Neural cell (in vitro differentiated cells): ENCODE measurements at regions not wholly inside any gene's neighbourhood (a gene's known extent, or its start where the extent isn't known, plus 50 kb on each side); places are given as distances from the start of the nearest gene placed in this dataset.

Experiments used
- EZH2 ChIP-seq: fragments of 200-600, 300-800 bp; shearing (Covaris generic), sonication (generic); IDR thresholded peaks from 2 replicates; pipeline ENCODE4 v1.6.1; 2014; ENCODE audit warnings: antibody characterized with exemption, low read length, borderline replicate concordance, mild to moderate bottlenecking; ENCODE audit not compliant: insufficient read depth, poor library complexity, severe bottlenecking
- MXI1 ChIP-seq: fragments of 450-650 bp; conservative IDR thresholded peaks from 2 replicates; pipeline ENCODE4 v1.6.1; 2014; ENCODE audit warnings: antibody characterized with exemption, mild to moderate bottlenecking; ENCODE audit not compliant: poor library complexity, severe bottlenecking
- POLR2AphosphoS5 ChIP-seq: IDR thresholded peaks from 2 replicates; pipeline ENCODE4 v1.6.1; 2012
- RAD21 ChIP-seq: fragments of 450-650 bp; conservative IDR thresholded peaks from 2 replicates; pipeline ENCODE4 v1.6.1; 2014; ENCODE audit warnings: antibody characterized with exemption, mild to moderate bottlenecking, moderate library complexity
- TAF1 ChIP-seq: IDR thresholded peaks from 2 replicates; pipeline ENCODE4 v1.6.1; 2012; ENCODE audit warnings: low read depth
- TF ChIP-seq, protein P1 (sequence below): fragments of 450-650 bp; IDR thresholded peaks from 2 replicates; pipeline ENCODE4 v1.5.1; 2014; ENCODE audit warnings: antibody characterized with exemption, mild to moderate bottlenecking, moderate library complexity; ENCODE audit not compliant: poor library complexity, severe bottlenecking
- TF ChIP-seq, protein P2 (sequence below): IDR thresholded peaks from 2 replicates; pipeline ENCODE4 v1.6.1; 2012; ENCODE audit warnings: borderline replicate concordance

DNA sequence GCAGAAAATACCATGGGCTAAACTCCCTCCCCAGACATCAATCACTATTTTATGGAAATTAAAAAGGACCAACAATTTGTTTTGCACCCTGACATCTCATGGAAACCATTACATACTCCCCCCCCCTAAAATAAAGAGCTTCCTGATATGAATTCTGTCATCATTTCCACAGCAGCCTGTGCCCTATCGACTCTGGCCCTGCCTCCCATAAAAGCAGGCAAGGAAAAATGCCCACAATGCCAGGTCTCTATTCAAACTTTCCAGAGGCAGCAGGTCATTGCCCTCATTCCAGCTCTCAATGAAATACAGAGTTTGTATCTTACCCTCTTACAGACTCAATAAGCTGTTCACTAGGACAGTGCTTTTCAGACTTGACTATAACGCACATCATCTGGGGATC, 254.4 kb upstream of the TANK start:
- TF ChIP-seq POLR2AphosphoS5 (no peak), TAF1 (no peak), RAD21 (no peak), MXI1 (no peak), EZH2 (no peak)
- TF ChIP-seq, protein P1, sequence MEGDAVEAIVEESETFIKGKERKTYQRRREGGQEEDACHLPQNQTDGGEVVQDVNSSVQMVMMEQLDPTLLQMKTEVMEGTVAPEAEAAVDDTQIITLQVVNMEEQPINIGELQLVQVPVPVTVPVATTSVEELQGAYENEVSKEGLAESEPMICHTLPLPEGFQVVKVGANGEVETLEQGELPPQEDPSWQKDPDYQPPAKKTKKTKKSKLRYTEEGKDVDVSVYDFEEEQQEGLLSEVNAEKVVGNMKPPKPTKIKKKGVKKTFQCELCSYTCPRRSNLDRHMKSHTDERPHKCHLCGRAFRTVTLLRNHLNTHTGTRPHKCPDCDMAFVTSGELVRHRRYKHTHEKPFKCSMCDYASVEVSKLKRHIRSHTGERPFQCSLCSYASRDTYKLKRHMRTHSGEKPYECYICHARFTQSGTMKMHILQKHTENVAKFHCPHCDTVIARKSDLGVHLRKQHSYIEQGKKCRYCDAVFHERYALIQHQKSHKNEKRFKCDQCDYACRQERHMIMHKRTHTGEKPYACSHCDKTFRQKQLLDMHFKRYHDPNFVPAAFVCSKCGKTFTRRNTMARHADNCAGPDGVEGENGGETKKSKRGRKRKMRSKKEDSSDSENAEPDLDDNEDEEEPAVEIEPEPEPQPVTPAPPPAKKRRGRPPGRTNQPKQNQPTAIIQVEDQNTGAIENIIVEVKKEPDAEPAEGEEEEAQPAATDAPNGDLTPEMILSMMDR = no peak
- TF ChIP-seq, protein P2, sequence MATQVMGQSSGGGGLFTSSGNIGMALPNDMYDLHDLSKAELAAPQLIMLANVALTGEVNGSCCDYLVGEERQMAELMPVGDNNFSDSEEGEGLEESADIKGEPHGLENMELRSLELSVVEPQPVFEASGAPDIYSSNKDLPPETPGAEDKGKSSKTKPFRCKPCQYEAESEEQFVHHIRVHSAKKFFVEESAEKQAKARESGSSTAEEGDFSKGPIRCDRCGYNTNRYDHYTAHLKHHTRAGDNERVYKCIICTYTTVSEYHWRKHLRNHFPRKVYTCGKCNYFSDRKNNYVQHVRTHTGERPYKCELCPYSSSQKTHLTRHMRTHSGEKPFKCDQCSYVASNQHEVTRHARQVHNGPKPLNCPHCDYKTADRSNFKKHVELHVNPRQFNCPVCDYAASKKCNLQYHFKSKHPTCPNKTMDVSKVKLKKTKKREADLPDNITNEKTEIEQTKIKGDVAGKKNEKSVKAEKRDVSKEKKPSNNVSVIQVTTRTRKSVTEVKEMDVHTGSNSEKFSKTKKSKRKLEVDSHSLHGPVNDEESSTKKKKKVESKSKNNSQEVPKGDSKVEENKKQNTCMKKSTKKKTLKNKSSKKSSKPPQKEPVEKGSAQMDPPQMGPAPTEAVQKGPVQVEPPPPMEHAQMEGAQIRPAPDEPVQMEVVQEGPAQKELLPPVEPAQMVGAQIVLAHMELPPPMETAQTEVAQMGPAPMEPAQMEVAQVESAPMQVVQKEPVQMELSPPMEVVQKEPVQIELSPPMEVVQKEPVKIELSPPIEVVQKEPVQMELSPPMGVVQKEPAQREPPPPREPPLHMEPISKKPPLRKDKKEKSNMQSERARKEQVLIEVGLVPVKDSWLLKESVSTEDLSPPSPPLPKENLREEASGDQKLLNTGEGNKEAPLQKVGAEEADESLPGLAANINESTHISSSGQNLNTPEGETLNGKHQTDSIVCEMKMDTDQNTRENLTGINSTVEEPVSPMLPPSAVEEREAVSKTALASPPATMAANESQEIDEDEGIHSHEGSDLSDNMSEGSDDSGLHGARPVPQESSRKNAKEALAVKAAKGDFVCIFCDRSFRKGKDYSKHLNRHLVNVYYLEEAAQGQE = no peak
